Activated CD4-positive, alpha-beta T cell treated with anti-CD3 and anti-CD28 coated beads, Interleukin-2, amount 50 U/mL, for 1 hour (primary cell): ENCODE measurements at regions not wholly inside any gene's neighbourhood (a gene's known extent, or its start where the extent isn't known, plus 50 kb on each side); places are given as distances from the start of the nearest gene placed in this dataset.

ENCODE experiments used
- DNase-seq: peaks from one replicate; pipeline ENCODE4 v3.0.0-alpha.2; 2020

- no peak for DNase-seq
Observed at GRCh38 chr22:49371325-49372110, 456.2 kb downstream of the BRD1 start.

DNA sequence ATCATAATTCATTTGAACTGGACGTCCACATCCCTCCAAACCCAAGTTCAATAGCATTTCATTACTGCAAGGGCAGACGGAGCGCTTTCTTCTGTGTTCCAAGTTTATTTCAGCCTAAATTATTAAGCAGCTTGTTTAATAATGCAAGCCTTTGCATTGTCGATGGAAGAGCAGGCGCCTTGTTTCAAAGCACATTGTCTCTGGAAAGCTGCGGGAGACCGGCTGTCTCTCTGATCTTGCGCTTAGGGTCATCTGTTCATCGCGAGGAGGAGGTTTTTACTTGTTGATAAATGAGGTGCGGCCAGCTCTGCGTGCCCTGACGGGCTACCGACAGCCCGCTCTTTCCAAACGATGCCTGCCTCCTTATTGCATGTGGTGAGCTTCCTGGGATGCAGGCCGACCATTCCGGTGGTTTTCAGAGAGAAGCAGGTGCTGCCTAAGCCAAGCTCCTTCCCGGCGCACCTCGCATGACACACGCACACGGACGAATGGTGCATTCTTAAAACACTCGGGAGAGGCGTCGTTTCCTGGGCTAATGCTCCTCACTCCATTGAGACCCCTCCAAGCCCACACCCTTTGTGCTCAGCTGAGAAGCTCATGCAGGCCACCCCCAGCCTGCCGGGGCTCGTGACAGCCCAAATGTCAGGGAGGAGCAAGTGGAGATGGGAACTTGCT is 456.9 kb downstream of the BRD1 start:
- DNase-seq = no peak

GRCh38 chr22:49369726-49370626 is 457.7 kb downstream of the BRD1 start:
- DNase-seq = no peak

GRCh38 chr22:49368976-49369725 is 458.5 kb downstream of the BRD1 start:
- DNase-seq = no peak

DNA sequence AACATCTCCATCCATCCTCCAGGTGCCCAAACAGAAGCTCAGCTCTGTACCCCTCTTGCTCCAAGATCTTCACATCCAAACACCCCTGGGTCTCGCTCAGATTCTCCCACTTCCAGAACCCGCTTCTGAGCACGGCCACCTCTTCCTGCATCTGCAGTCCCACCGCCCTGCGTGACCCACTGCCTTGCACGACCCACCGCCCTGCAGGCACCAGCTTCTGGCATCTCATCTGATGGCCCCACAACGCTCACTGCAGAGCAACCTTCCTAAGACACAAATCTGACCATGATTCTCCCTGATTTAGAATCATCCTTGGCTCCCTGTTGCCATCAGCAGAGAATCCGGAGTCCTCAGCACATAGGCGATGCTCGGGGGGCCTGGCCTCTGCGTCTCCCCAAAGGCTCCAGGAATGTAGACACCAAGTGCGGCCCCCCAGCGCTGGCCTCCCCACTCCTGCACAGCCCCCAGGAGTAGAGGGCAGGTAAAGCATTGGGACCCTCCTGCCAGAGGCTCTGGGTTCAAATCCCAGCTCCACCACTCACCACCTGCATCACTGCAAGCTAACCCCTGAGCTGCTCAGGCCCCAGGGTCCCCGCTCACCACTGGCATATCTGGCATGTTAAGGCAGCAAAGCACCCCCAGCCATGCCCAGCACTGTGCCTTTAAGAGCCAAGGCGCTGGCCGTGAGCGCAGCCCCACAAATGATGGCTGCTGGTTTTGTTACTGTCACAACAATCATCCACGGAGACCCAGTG is 459.3 kb downstream of the BRD1 start:
- DNase-seq = no peak

- no peak for DNase-seq
Observed at GRCh38 chr22:49367041-49367697, 460.5 kb downstream of the BRD1 start.

DNA sequence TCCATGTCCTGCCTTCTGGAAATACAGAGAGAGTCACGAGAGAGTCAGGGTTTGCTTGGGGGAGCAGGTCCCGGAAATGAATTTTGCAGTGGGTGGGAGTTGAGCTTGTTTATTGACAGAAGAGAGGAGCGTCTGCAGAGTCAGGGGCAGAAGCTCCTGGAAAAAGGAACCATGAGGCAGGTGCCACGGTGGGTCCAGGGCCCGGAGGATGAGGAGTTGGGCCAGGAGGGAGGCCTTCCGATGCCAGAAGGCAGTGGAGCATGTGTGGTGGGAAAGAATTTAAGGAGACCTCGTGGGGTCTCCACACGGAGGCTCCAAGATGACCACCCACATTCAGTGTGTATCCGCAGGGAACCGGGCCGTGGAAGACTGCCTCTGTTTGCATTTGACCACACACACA is 461.2 kb downstream of the BRD1 start:
- no peak for DNase-seq

GRCh38 chr22:49365910-49366309 is 461.8 kb downstream of the BRD1 start:
- DNase-seq = no peak

- no peak for DNase-seq
Observed at GRCh38 chr22:49365191-49365837, 462.4 kb downstream of the BRD1 start.

DNA sequence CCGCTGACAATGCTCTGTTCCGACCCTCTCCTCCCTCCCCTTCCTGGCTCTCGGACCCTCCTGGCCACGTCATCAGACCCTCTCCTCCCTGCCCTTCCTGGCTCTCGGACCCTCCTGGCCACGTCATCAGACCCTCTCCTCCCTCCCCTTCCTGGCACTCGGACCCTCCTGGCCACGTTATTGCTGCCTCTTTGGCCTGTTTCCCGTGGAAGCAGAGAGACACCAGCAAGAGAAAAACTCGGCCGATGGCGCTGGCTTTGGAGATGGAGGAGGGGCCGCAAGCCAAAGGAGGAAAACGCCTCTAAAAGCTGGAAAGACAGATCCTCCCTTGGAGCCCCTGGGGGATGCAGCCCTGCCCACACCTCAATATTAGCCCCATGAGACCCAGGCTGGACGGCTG is 463.3 kb downstream of the BRD1 start:
- no peak for DNase-seq

DNA sequence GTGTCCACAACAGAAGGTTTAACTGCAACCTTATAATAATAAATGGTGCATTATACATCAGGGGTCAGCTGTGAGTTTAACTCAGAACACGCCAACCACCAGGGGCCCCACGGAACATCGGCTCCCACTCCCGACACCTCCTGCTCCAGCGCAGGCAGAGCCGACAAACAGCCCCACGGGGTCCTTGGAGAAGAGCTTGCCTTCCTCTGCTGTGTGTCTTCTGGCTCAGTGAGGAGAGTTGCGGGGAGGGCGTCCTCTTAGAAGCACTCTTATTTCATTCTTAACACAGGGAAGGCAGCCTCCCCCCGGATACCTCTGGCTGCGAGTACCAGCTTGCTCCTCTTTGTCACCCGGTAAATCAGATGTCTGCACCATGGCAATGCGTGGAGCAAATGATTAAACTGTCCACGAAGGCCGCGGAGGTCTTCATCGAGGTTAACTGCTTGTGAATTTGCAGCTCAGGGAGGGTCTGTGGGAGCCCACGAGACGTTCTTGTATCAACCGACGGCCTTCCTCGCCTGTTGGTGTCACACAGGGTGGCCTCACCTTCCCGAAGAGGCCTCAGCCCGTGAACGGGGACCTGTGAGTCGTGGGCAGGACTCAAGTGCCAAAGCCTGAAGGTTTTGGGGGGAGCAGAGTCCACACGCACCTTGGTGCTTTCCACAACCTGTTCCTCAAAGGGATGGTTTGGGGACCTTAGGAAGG is 464.0 kb downstream of the BRD1 start:
- no peak for DNase-seq

DNA sequence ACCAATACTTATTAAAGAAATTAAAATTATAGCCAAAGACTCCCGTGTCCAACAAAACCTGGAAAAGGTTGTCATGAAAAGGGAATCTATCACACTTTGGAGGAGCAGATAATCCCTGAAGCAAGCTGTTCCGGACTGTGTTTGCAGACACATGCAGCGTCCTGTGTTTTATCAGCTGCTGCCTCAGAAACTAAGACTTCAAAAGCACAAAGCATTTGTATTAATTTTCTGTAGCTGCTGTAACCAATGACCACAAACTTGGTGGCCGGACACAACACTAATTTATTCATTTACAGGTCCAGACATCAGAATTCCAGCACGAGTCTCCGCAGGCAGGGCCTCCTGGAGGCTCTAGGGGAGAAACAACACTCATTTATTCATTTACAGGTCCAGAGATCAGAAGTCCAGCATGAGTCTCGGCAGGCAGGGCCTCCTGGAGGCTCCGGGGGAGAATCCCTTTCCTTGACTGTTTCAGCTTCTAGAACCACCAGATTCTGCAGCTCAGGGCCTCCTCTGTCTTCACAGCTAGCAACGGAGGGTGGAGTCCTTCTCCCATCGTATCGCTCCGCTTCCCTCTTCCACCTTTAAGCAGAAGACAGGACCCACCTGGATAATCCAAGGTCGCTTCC is 465.3 kb downstream of the BRD1 start:
- DNase-seq = no peak

- DNase-seq = no peak
Observed at GRCh38 chr22:49361164-49361563, 466.5 kb downstream of the BRD1 start.

- DNase-seq = no peak
Observed at GRCh38 chr22:49360746-49361145, 466.9 kb downstream of the BRD1 start.

GRCh38 chr22:49359076-49359475 is 468.6 kb downstream of the BRD1 start:
- DNase-seq = no peak

DNA sequence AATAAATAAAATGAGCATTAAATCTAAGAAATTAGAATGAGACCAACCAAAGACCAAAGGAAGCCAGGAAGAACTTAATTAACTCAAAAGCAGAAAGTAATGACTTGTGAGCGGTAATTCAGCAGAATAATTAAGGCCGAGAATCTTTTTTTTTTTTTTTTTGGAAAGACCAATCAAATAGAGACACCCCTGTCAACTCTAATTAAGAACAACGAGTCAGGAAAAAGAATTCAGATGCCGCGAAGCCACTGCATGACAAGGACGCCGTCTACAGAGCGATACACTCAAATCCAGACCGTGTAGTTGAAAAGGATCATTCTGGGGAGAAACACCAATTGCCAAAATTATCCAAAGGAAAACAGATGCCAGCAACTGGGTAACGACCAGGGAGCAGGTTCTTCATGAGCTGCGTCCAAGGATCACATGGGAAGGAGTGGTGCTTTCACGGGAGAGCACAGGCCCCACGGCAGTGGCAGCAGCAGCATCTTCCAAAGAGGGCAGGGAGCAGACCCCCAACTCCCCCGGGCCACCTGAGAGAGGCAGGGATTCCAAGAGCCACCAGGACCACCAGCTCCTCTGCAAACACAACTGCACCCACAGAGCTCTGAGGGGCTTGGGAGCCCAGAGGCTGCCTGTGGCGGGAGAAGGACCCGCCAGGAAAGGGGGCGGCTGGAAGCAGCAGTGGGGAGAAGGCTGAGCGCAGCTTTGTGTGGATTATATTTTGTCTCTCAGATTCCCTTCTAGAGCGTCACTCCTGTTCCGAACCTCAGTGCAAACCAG is 469.8 kb downstream of the BRD1 start:
- no peak for DNase-seq

- no peak for DNase-seq
Observed at GRCh38 chr22:49356428-49356827, 471.2 kb downstream of the BRD1 start.

DNA sequence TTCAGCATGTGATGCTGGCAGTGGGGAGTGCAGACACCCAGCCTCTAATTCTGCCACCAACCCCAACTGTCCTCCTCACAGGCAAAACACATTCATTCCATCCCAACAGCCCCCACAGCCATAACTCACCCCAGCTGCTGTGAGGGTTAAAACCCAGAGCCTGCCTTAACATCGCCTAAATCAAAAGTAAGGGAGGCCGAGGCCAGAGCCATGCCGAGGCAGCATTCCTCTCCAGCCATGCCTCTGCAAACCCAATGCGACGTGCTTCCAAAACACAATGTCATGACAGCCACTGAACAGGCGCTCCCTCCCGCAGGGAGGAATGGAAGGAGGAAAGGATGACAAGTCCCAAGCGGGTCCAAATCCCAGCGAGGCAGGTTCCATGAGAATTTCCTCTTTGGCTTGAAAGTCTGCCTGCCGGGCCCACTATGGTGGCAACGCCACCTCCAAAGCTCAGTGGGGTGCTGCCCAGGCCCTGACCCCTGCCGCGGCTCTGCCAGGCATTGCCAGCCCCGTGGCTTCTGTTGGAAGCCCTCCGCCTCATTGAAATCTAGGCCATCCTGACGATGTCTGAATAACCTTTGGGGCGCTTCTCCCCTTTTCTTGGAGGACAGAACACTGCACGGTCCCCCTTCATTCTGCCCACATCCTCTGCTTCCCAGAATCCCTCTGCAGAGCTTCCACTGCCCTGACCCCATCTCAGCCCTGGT is 472.3 kb downstream of the BRD1 start:
- no peak for DNase-seq
